ENCODE measurements at regions not wholly inside any gene's neighbourhood (a gene's known extent, or its start where the extent isn't known, plus 50 kb on each side); places are given as distances from the start of the nearest gene placed in this dataset.
A peak's percentile ranks its signal among the peaks of the same experiment; 100 is the strongest.
"Not testable (repeated sequence)": the region's sequence is repeated elsewhere in the genome, so short reads cannot be mapped to it uniquely, and the experiment has no call there.

DNA sequence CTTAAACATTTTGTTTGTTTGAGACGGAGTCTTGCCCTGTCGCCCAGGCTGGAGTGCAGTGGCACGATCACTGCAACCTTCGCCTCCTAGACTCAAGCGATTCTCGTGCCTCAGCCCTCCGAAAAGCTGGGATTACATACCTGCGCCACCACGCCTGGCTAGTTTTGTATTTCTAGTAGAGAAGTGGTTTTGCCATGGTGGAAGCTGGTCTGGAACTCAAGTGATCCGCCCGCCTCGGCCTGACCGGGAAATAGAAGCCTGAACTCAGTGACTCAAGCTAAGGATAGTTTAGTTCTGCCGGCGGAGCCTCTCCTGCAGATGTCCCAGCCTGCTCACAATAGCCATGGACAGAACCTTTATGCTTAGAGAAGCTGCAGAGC is 53.0 kb upstream of the ZNF254 start (continued):
- TF ChIP-seq, protein P1, sequence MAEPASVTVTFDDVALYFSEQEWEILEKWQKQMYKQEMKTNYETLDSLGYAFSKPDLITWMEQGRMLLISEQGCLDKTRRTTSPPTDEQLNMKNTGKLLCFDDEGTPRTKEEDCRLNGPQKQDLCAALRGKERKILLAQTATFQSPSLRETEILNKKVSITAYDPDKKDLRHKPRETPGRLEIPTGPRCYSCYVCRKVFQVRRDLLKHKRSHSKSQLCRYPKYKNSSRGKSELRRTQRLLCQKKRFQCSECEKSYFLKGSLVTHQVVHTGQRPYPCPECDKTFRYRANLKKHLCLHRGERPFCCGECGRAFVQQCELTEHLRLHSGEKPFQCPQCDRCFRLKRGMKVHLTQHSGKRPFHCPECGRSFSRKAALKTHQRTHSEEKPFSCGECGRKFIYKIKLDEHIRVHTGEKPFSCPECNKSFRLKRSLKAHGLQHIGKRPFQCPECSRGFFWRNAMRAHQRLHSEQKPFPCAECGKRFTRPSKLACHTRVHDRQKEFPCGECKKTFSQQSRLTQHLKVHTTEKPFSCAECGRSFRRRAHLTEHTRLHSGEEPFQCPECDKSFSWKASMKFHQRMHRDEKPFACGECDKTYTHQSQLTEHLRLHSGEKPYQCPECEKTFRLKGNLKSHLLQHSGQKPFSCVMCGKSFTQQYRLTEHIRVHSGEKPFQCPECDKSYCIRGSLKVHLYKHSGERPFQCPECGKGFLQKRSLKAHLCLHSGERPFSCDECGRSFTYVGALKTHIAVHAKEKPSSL (CRISPR knock-in tag; conservative IDR thresholded peaks at IDR 0.05): no peak
- TF ChIP-seq HMGA2 (CRISPR knock-in tag; IDR thresholded peaks at IDR 0.05): no peak
- no peak for TF ChIP-seq SP1 (CRISPR knock-in tag; conservative IDR thresholded peaks at IDR 0.05)
- TF ChIP-seq ZNF232 (CRISPR knock-in tag; IDR thresholded peaks at IDR 0.05): no peak
- TF ChIP-seq, protein P2, sequence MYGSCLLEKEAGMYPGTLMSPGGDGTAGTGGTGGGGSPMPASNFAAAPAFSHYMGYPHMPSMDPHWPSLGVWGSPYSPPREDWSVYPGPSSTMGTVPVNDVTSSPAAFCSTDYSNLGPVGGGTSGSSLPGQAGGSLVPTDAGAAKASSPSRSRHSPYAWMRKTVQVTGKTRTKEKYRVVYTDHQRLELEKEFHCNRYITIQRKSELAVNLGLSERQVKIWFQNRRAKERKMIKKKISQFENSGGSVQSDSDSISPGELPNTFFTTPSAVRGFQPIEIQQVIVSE (CRISPR knock-in tag; IDR thresholded peaks at IDR 0.05; ENCODE audit: borderline replicate concordance): no peak
- TF ChIP-seq, protein P3, sequence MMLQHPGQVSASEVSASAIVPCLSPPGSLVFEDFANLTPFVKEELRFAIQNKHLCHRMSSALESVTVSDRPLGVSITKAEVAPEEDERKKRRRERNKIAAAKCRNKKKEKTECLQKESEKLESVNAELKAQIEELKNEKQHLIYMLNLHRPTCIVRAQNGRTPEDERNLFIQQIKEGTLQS (CRISPR knock-in tag; conservative IDR thresholded peaks at IDR 0.05): no peak
- no peak for TF ChIP-seq MYBL2 (CRISPR knock-in tag; IDR thresholded peaks at IDR 0.05)
- no peak for TF ChIP-seq ZBTB21 (CRISPR knock-in tag; IDR thresholded peaks at IDR 0.05; ENCODE audit: borderline replicate concordance)
- TF ChIP-seq PRRX2 (CRISPR knock-in tag; IDR thresholded peaks at IDR 0.05): no peak

DNA sequence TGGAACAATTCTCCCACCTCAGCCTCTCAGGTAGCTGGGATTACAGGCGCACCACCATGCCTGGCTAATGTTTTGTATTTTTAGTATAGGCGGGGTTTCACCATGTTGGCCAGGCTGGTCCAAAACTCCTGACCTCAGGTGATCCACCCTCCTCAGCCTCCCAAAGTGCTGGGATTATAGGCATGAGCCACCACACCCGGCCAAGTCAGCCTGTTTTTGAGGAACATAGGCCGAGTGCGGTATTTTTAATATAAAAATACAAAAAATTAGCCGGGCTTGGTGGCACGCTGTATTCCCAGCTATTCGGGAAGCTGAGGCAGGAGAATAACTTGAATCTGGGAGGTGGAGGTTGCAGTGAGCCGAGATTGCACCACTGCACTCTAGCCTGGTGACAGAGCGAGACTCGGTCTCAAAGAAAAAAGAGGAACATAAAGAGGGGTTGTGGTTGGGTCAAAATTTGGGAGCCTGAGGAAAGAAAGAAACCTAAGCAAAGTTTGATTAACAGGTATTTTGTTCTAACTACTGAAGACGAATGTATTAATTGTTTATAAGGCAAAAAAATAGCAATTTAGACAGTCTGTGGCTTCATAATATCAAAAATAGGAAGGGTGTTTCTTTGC is 51.6 kb upstream of the ZNF254 start:
- Mint-ChIP-seq H3K36me3 (peaks cover 43% of the 10 kb centered on the region), H3K27ac (peak overlapping the region; percentile 77; the same call in 1 of the 2 replicates), H3K4me1 (peaks cover 38% of the 10 kb centered on the region), H3K4me3 (peak overlapping the region; percentile 99)
- CTCF ChIA-PET; ATAC-seq; H3K27me3 Mint-ChIP-seq (ENCODE audit: low read depth); H3K9me3 Mint-ChIP-seq; DNase-seq (ENCODE audit: low spot score): not testable (repeated sequence)
- POLR2A ChIA-PET: interaction anchor here (2.9 kb wide), 1 partner anchor 52 kb away, joined by 25 read pairs; the partner anchor contains the start of gene ZNF254

Measured in WTC11 (cell line).